ENCODE measurements at regions not wholly inside any gene's neighbourhood (a gene's known extent, or its start where the extent isn't known, plus 50 kb on each side); places are given as distances from the start of the nearest gene placed in this dataset.
"Not testable (repeated sequence)": the region's sequence is repeated elsewhere in the genome, so short reads cannot be mapped to it uniquely, and the experiment has no call there.

GRCh38 chr14:105982664-105983063 is 456.3 kb downstream of the TMEM121 start:
- Mint-ChIP-seq H3K4me3 (no peak overlapping the region), H3K9me3 (peaks cover 89% of the 10 kb centered on the region), H3K27ac (no peak overlapping the region), H3K36me3 (ENCODE audit: low read depth) (no peaks in the 10 kb centered on the region), H3K27me3 (ENCODE audit: low read depth, poor library complexity) (peaks cover 4% of the 10 kb centered on the region), H3K4me1 (no peaks in the 10 kb centered on the region)
- DNase-seq: no peak
- no peak for TF ChIP-seq CTCF (IDR thresholded peaks at IDR 0.05)

- DNase-seq: no peak
- Mint-ChIP-seq H3K4me3 (no peak overlapping the region), H3K36me3 (ENCODE audit: low read depth) (no peaks in the 10 kb centered on the region), H3K4me1 (no peaks in the 10 kb centered on the region), H3K9me3 (peaks cover 78% of the 10 kb centered on the region), H3K27ac (no peak overlapping the region), H3K27me3 (ENCODE audit: low read depth, poor library complexity) (peaks cover 4% of the 10 kb centered on the region)
- TF ChIP-seq CTCF (IDR thresholded peaks at IDR 0.05): no peak
These were observed 460.5 kb downstream of the TMEM121 start for GRCh38 chr14:105986894-105987284.

- Mint-ChIP-seq H3K9me3 (peaks cover 77% of the 10 kb centered on the region), H3K4me1 (no peaks in the 10 kb centered on the region), H3K27me3 (ENCODE audit: low read depth, poor library complexity) (peaks cover 4% of the 10 kb centered on the region), H3K27ac (no peak overlapping the region), H3K4me3 (no peak overlapping the region), H3K36me3 (ENCODE audit: low read depth) (no peaks in the 10 kb centered on the region)
- TF ChIP-seq CTCF (IDR thresholded peaks at IDR 0.05): no peak
- no peak for DNase-seq
These were observed 461.2 kb downstream of the TMEM121 start for GRCh38 chr14:105987563-105987962.

- no peak for DNase-seq
- H3K27me3 Mint-ChIP-seq (ENCODE audit: low read depth, poor library complexity): peaks cover 2% of the 10 kb centered on the region
- no peak overlapping the region for H3K27ac Mint-ChIP-seq
- H3K4me3 Mint-ChIP-seq: no peak overlapping the region
- H3K4me1 Mint-ChIP-seq: no peaks in the 10 kb centered on the region
- no peaks in the 10 kb centered on the region for H3K36me3 Mint-ChIP-seq (ENCODE audit: low read depth)
- peaks cover 78% of the 10 kb centered on the region for H3K9me3 Mint-ChIP-seq
- TF ChIP-seq CTCF (IDR thresholded peaks at IDR 0.05): no peak
These were observed 463.4 kb downstream of the TMEM121 start for GRCh38 chr14:105989566-105990302.

- H3K36me3 Mint-ChIP-seq (ENCODE audit: low read depth); H3K4me3 Mint-ChIP-seq; H3K27ac Mint-ChIP-seq; DNase-seq; H3K27me3 Mint-ChIP-seq (ENCODE audit: low read depth, poor library complexity); H3K4me1 Mint-ChIP-seq: not testable (repeated sequence)
- peaks cover 78% of the 10 kb centered on the region for H3K9me3 Mint-ChIP-seq
These were observed 465.3 kb downstream of the TMEM121 start for GRCh38 chr14:105991677-105992076.

GRCh38 chr14:105993814-105994213 is 467.4 kb downstream of the TMEM121 start:
- peaks cover 69% of the 10 kb centered on the region for H3K9me3 Mint-ChIP-seq

GRCh38 chr14:105995011-105995710 is 468.8 kb downstream of the TMEM121 start:
- H3K4me1 Mint-ChIP-seq; H3K36me3 Mint-ChIP-seq (ENCODE audit: low read depth); DNase-seq; H3K27me3 Mint-ChIP-seq (ENCODE audit: low read depth, poor library complexity); H3K27ac Mint-ChIP-seq; H3K4me3 Mint-ChIP-seq: not testable (repeated sequence)
- H3K9me3 Mint-ChIP-seq: peaks cover 72% of the 10 kb centered on the region

More at GRCh38 chr14:105993814-105994213, 467.4 kb downstream of the TMEM121 start:
- Mint-ChIP-seq H3K4me3 (no peak overlapping the region), H3K36me3 (ENCODE audit: low read depth) (no peaks in the 10 kb centered on the region), H3K27me3 (ENCODE audit: low read depth, poor library complexity) (peaks cover 2% of the 10 kb centered on the region), H3K4me1 (no peaks in the 10 kb centered on the region), H3K27ac (no peak overlapping the region)
- no peak for DNase-seq
- TF ChIP-seq CTCF (IDR thresholded peaks at IDR 0.05): no peak

- H3K9me3 Mint-ChIP-seq: peaks cover 69% of the 10 kb centered on the region
These were observed 472.2 kb downstream of the TMEM121 start for GRCh38 chr14:105998597-105998996.

More at GRCh38 chr14:105998597-105998996, 472.2 kb downstream of the TMEM121 start:
- not testable (repeated sequence) for H3K4me1 Mint-ChIP-seq; H3K27ac Mint-ChIP-seq; H3K27me3 Mint-ChIP-seq (ENCODE audit: low read depth, poor library complexity); H3K4me3 Mint-ChIP-seq; DNase-seq; H3K36me3 Mint-ChIP-seq (ENCODE audit: low read depth)
